NCI-H2081 treated with DMSO at 0.1 percent for 48 hours (cell line): ENCODE measurements at regions not wholly inside any gene's neighbourhood (a gene's known extent, or its start where the extent isn't known, plus 50 kb on each side); places are given as distances from the start of the nearest gene placed in this dataset.

Source experiments
- DNase-seq: peaks from one replicate; lab custom pipeline; 2025; lab: John Stamatoyannopoulos, UW

- no peak for DNase-seq
Observed at GRCh38 chr2:217336694-217337093, 476.8 kb upstream of the TNP1 start.

DNA sequence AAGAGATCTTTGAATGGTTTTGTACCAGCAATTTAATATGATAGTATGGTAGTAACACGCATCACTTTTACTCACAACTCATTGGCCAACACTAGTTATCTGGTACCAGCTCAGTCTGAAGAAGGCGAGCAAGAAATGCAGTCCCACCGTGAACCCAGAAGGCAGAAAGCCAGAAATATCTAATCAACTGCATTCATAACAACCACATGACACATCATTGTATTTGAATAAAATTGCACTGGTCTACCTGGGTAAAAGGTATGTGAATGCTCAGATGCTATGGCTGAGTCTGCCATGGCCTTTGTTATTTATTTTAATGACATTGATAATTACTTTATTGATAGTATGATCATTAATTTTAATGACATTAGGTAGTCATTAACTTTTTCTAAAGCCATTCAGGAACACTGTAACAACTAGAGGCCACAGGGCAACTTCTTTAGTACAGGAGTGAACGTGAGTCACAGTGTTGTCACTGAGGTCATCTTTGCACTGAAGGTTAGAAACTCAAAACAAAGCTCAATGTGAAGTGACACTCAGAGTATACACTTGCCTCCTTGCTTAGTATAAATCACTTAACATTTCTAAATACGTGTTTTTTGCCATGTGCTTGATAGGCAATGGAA is 475.6 kb upstream of the TNP1 start:
- no peak for DNase-seq

DNA sequence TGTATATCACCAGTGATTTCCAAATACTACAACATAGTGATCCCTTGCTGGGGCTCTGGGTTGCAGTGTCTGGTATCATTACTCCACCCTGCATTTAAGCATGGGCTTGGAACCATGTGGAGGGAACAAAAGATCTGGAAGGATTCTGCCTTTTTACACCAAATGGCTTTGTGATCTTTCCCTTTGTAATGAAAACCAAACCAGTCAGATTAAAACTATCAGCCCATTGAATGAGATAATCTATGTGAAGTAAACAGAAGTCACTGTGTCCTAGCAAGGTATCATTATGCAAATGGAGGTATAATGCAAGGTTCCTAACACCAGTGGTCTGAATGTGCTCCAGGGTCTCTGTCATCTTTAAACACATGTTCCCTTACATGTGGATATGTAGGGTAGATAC is 474.7 kb upstream of the TNP1 start:
- DNase-seq = no peak

GRCh38 chr2:217332866-217333265 is 473.0 kb upstream of the TNP1 start:
- no peak for DNase-seq

DNA sequence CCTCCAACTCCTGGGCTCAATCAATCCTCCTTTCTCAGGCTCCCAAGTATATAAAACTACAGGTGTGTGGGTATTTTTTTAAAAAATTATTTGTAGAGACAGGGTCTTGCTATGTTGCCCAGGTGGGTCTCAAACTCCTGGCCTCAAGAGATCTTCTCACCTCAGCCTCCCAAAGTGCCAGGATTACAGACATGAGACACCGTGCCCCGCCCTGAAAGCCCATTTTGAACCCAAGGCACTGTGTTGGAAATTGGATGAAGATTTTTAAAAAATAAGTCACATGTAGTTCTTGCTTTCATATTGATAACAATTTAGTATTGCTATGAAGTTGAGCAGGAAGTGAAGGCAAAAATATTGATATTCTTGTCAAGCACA is 472.5 kb upstream of the TNP1 start:
- no peak for DNase-seq

GRCh38 chr2:217331523-217332416 is 471.9 kb upstream of the TNP1 start:
- no peak for DNase-seq

DNA sequence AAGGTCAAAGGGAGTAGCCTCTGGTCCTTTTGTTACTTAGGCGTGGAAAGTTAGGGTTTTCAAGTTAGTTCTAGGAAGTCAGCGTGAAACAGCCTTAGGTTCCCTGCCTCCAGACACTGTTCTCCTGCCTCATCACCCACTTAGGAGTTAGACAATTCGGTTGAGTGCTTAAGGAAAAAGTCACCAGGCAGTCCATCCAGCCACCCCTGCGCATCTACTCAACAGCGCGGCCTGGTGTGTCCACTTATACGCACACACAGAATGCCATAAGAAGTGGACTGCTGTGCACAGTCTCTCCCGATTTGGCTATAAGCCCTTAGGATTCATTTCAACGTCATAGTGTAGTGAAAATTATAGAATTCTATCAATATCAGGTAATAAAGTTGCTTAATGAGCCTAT is 470.8 kb upstream of the TNP1 start:
- DNase-seq = no peak

GRCh38 chr2:217329023-217329431 is 469.2 kb upstream of the TNP1 start:
- DNase-seq = no peak

GRCh38 chr2:217328622-217328978 is 468.7 kb upstream of the TNP1 start:
- no peak for DNase-seq

- DNase-seq = no peak
Observed at GRCh38 chr2:217327953-217328621, 468.2 kb upstream of the TNP1 start.

- no peak for DNase-seq
Observed at GRCh38 chr2:217326238-217327022, 466.6 kb upstream of the TNP1 start.

- DNase-seq = no peak
Observed at GRCh38 chr2:217325816-217326215, 466.0 kb upstream of the TNP1 start.

DNA sequence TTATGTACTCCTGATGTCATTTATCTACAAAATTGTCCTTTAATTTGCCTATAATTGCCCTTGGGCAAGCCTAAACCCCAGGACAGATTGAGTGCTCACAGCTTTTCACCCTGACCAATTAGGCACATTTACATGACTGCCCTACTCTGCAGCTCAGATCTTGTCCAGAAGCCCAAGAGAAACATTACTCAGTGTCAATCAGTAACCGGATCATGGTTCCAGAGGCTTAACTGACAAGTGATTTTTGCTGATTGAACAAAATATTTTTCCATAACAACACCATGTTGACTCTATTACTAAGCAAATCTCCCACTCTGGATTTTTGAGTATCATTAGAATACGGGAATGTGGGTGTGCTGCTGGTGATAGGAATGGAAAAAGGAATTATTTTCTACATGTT is 465.4 kb upstream of the TNP1 start:
- no peak for DNase-seq

DNA sequence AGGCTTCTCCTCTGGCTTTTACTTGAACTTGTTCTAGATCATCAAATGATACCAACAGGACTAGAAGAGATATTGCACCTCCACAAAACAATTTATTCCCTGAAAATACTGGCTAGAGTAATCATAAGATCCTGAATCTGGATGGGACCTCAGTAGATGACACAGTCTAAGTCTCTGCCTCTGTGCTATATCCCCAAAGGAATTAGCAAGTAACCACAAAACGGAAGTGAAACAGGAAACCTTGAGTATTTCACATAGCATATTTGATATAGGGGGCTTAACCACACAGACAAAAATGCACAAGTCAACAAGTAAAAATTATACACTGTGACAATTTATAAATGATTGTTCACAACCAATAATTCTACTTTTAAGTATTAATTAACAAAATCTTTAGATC is 456.9 kb upstream of the TNP1 start:
- DNase-seq = no peak

- peak; percentile 25 for DNase-seq
Observed at GRCh38 chr2:217314021-217314460, 454.2 kb upstream of the TNP1 start.

DNA sequence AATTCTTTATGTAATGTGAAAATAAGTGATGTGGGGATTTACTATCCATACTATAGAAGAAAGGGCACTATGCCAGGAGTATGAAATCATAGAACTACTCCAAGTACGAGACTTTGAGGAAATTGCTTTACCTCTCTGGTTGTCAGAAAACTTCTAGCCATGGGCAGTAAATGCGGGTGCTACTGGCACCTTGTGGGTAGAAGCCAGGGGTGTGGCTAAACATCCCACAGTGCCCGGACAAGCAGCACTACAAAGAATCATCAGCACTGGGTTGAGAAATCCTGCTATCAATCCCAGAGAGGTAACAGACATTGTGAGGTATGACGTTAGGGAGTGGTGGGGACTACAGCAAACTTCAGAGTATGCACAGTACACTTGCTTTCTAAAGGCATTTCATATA is 453.5 kb upstream of the TNP1 start:
- DNase-seq = no peak

- no peak for DNase-seq
Observed at GRCh38 chr2:217309056-217309455, 449.2 kb upstream of the TNP1 start.

GRCh38 chr2:217307023-217307422 is 447.2 kb upstream of the TNP1 start:
- no peak for DNase-seq

- DNase-seq = no peak
Observed at GRCh38 chr2:217305882-217306281, 446.0 kb upstream of the TNP1 start.

GRCh38 chr2:217304582-217304981 is 444.7 kb upstream of the TNP1 start:
- no peak for DNase-seq

DNA sequence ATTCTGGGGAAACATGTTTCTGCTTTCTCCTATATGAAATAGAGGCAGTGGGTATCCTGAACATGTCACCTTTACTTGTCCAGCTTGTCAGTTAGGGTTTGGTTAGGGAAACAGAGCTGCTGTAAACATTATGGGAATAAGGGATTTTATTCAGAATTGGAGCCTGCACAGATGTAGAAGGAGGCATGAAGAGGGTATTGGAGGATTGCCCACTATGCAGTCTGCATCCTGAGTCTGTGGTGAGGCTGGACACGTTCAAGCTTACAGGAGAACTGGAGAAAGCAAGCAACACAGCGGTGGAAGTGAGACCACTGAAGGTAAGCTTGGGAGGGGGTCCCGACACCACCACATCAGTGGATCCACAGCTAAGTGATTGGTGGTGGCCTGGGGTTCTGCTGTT is 443.0 kb upstream of the TNP1 start:
- no peak for DNase-seq
